A549 (cell line): ENCODE measurements at regions not wholly inside any gene's neighbourhood (a gene's known extent, or its start where the extent isn't known, plus 50 kb on each side); places are given as distances from the start of the nearest gene placed in this dataset.

Experiments used
- ATAC-seq, 2 experiments: fragments of 200-7000 bp in 1 of 2; fragments of >200 bp in 1 of 2; cut with Nextera tagmentation in 1 of 2; cut with Tn5 transposase in 1 of 2; 3 replicates each; pipeline versions ENCODE4 v1.8.0 to v1.9.1; 2018 to 2020; ENCODE audit warnings: mild to moderate bottlenecking in 1 of 2, moderate library complexity in 1 of 2
- CTCF ChIA-PET: fragments of 300-600 bp; sonication (Branson Sonifier 250); formaldehyde crosslinking; extraction: SDS; loops from one replicate; lab custom pipeline; 2021; ENCODE audit warnings: antibody characterized with exemption, inconsistent platforms; lab: Yijun Ruan, JAX
- POLR2A ChIA-PET: fragments of 350-600 bp; formaldehyde crosslinking; extraction: SDS; loops from one replicate; lab custom pipeline; 2021; ENCODE audit warnings: antibody characterized with exemption, inconsistent platforms; lab: Yijun Ruan, JAX
- DNase-seq, 2 experiments: peaks; one replicate each; pipeline versions ENCODE4 v3.0.0 to v3.0.0-alpha.2; 2011 to 2016; ENCODE audit warnings: low read depth in 1 of 2, low spot score in 1 of 2
- FAIRE-seq: peaks from 2 replicates; lab custom pipeline; 2011; peaks lifted over from hg19 to GRCh38; lab: Jason Lieb, UNC
- H3K27ac ChIP-seq, 2 experiments: fragments of >200 bp; sonication (Bioruptor Twin); formaldehyde crosslinking; 3 replicates each; pipeline ENCODE4 v1.5.1; 2016 to 2017
- H3K4me1 ChIP-seq: fragments of >200 bp; sonication (Bioruptor Twin); formaldehyde crosslinking; 3 replicates; pipeline ENCODE4 v1.6.1; 2016
- H3K4me2 ChIP-seq: fragments of >200 bp; sonication (Bioruptor Twin); formaldehyde crosslinking; 3 replicates; pipeline ENCODE4 v1.6.1; 2016
- H3K4me3 ChIP-seq: fragments of >200 bp; sonication (Bioruptor Twin); formaldehyde crosslinking; 3 replicates; pipeline ENCODE4 v1.5.1; 2016
- H3K9me3 ChIP-seq: fragments of >200 bp; sonication (Bioruptor Twin); formaldehyde crosslinking; 3 replicates; pipeline ENCODE4 v1.6.1; 2016
- BHLHE40 ChIP-seq: IDR thresholded peaks from 2 replicates; pipeline ENCODE4 v1.6.1; 2012; ENCODE audit warnings: low read depth, low read length, inconsistent platforms
- CBX8 ChIP-seq: fragments of 200-600 bp; sonication (generic); IDR thresholded peaks from 2 replicates; pipeline ENCODE4 v1.6.1; 2016
- CEBPB ChIP-seq, 2 experiments: fragments of >200 bp in 1 of 2; sonication (Bioruptor Twin) in 1 of 2; formaldehyde crosslinking in 1 of 2; IDR thresholded peaks; 2 replicates each; pipeline ENCODE4 v1.6.1; 2012 to 2016
- EHF ChIP-seq: fragments of 250-450 bp; sonication (Bioruptor Pico); IDR thresholded peaks from 2 replicates; pipeline ENCODE4 v1.5.0; 2020; ENCODE audit warnings: mild to moderate bottlenecking
- ESRRA ChIP-seq: fragments of 150-350 bp; IDR thresholded peaks from 2 replicates; pipeline ENCODE4 v1.6.1; 2014; ENCODE audit warnings: mild to moderate bottlenecking, low read length, borderline replicate concordance
- FOSL2 ChIP-seq, 2 experiments: fragments of 450-650 bp in 1 of 2; fragments of >200 bp in 1 of 2; sonication (Bioruptor Twin) in 1 of 2; formaldehyde crosslinking; IDR thresholded peaks; 2 replicates each; pipeline versions ENCODE4 v1.5.0 to v1.6.1; 2016 to 2020; ENCODE audit warnings: mild to moderate bottlenecking in 1 of 2, moderate library complexity in 1 of 2
- HOXA7 ChIP-seq: fragments of 250-450 bp; sonication (Bioruptor Pico); IDR thresholded peaks from 2 replicates; pipeline ENCODE4 v1.5.0; 2020; ENCODE audit warnings: mild to moderate bottlenecking, moderate library complexity
- KDM1A ChIP-seq: fragments of 200-600 bp; sonication (generic); IDR thresholded peaks from 2 replicates; pipeline ENCODE4 v1.6.1; 2016; ENCODE audit warnings: low read depth, mild to moderate bottlenecking
- MAFK ChIP-seq: fragments of 450-650 bp; IDR thresholded peaks from 2 replicates; pipeline ENCODE4 v1.6.1; 2014; ENCODE audit not compliant: partially characterized antibody
- MAZ ChIP-seq: fragments of 150-350 bp; IDR thresholded peaks from 2 replicates; pipeline ENCODE4 v1.6.1; 2014; ENCODE audit warnings: antibody characterized with exemption, low read depth, low read length, borderline replicate concordance
- MYC ChIP-seq: IDR thresholded peaks from 2 replicates; pipeline ENCODE4 v1.6.1; 2012; ENCODE audit warnings: mild to moderate bottlenecking, inconsistent platforms, low read length, improper control_type of control experiment, borderline replicate concordance
- NFE2L2 ChIP-seq: fragments of 150-350 bp; conservative IDR thresholded peaks from 2 replicates; pipeline ENCODE4 v1.6.1; 2014; ENCODE audit warnings: low read length
- PHF8 ChIP-seq: fragments of 200-600 bp; sonication (generic); IDR thresholded peaks from 2 replicates; pipeline ENCODE4 v1.6.1; 2016; ENCODE audit warnings: low read depth, mild to moderate bottlenecking, antibody characterized with exemption, moderate library complexity, borderline replicate concordance
- POLR2A ChIP-seq: IDR thresholded peaks from 2 replicates; pipeline ENCODE4 v1.6.1; 2012; ENCODE audit warnings: mild to moderate bottlenecking, low read length
- POLR2AphosphoS2 ChIP-seq: conservative IDR thresholded peaks from 2 replicates; pipeline ENCODE4 v1.6.1; 2012; ENCODE audit warnings: low read length, improper control_type of control experiment, inconsistent platforms
- RARB ChIP-seq: fragments of 250-450 bp; sonication (Bioruptor Pico); IDR thresholded peaks from 2 replicates; pipeline ENCODE4 v1.8.0; 2021; ENCODE audit warnings: mild to moderate bottlenecking, moderate library complexity
- RCOR1 ChIP-seq: fragments of 150-350 bp; IDR thresholded peaks from 2 replicates; pipeline ENCODE4 v1.6.1; 2014; ENCODE audit warnings: antibody characterized with exemption, low read length, low read depth
- REST ChIP-seq: fragments of 200-600 bp; sonication (generic); IDR thresholded peaks from 2 replicates; pipeline ENCODE4 v1.6.1; 2016; ENCODE audit warnings: antibody characterized with exemption, mild to moderate bottlenecking, moderate library complexity
- TFCP2L1 ChIP-seq: fragments of 250-450 bp; sonication (Bioruptor Pico); IDR thresholded peaks from 2 replicates; pipeline ENCODE4 v1.5.0; 2021; ENCODE audit warnings: mild to moderate bottlenecking
- WGBS: methylation state at CpG from one replicate; pipeline ENCODE4 v1.1.6; 2017; ENCODE audit errors: missing lambda C conversion rate; 5-methylcytosine and 5-hydroxymethylcytosine counted together
- TF ChIP-seq, protein P1 (sequence below): fragments of 250-450 bp; sonication (Bioruptor Pico); IDR thresholded peaks from 2 replicates; pipeline ENCODE4 v1.5.0; 2021; ENCODE audit warnings: mild to moderate bottlenecking, moderate library complexity, borderline replicate concordance

- ChIA-PET CTCF (no interaction called here), POLR2A (no interaction called here)
- FAIRE-seq (no peak), ATAC-seq (no peak), DNase-seq (no peak)
- Histone ChIP-seq H3K4me3 (no peak overlapping the region), H3K27ac (no peak overlapping the region), H3K4me2 (no peak overlapping the region), H3K9me3 (no peaks in the 10 kb centered on the region), H3K4me1 (no peaks in the 10 kb centered on the region)
- WGBS: 86% methylated on average over 3 of the region's 3 CpGs
- TF ChIP-seq CBX8 (no peak), MAZ (no peak), ESRRA (no peak), RARB (CRISPR knock-in tag) (no peak), TFCP2L1 (CRISPR knock-in tag) (no peak), POLR2AphosphoS2 (no peak), MYC (no peak)
- TF ChIP-seq, protein P1, sequence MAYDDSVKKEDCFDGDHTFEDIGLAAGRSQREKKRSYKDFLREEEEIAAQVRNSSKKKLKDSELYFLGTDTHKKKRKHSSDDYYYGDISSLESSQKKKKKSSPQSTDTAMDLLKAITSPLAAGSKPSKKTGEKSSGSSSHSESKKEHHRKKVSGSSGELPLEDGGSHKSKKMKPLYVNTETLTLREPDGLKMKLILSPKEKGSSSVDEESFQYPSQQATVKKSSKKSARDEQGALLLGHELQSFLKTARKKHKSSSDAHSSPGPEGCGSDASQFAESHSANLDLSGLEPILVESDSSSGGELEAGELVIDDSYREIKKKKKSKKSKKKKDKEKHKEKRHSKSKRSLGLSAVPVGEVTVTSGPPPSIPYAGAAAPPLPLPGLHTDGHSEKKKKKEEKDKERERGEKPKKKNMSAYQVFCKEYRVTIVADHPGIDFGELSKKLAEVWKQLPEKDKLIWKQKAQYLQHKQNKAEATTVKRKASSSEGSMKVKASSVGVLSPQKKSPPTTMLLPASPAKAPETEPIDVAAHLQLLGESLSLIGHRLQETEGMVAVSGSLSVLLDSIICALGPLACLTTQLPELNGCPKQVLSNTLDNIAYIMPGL (CRISPR knock-in tag): no peak
Observed at GRCh38 chr4:124372916-124373315, 339.6 kb downstream of the ANKRD50 start.

DNA sequence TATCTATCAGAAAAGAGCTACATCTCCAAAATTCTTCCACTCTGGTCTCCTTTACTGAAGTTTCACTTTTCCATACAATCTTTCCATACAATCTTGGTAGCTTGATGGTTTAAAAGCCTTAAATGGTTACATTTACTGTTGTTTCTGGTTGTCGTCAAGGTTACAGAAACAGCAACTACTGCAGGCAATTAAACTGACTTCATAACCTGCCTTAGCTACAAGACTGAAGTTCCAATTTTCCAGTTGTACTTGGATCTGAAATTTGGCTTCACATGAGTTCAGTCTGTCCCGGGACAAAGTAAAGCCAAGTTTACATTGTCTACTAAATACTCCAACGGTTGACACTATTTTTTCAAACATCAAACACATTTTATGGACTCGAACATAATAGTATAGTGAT, 326.4 kb downstream of the ANKRD50 start:
- TF ChIP-seq HOXA7 (CRISPR knock-in tag) (no peak), NFE2L2 (no peak), KDM1A (no peak), REST (no peak), CEBPB (IDR thresholded peaks at IDR 0.05) (no peak), RCOR1 (no peak), FOSL2 (IDR thresholded peaks at IDR 0.05) (no peak), FOSL2 (CRISPR knock-in tag; IDR thresholded peaks at IDR 0.05) (no peak), PHF8 (no peak), POLR2A (no peak), MAFK (no peak), BHLHE40 (no peak), EHF (CRISPR knock-in tag) (no peak)
- TF ChIP-seq, protein P1 (CRISPR knock-in tag): no peak
- TF ChIP-seq, all 56 proteins: peak for 0
- DNase-seq: no peak
- ChIA-PET POLR2A (no interaction called here), CTCF (no interaction called here)
- no peak for FAIRE-seq
- no peak overlapping the region for H3K27ac ChIP-seq
- WGBS: 36% methylated on average over 4 of the region's 4 CpGs
- no peaks in the 10 kb centered on the region for H3K9me3 ChIP-seq
- H3K4me2 ChIP-seq: no peak overlapping the region
- H3K4me3 ChIP-seq: no peak overlapping the region
- peaks cover 6% of the 10 kb centered on the region; the same call in 1 of the 3 replicates for H3K4me1 ChIP-seq
- ATAC-seq: no peak
